HepG2 (cell line): ENCODE measurements at regions not wholly inside any gene's neighbourhood (a gene's known extent, or its start where the extent isn't known, plus 50 kb on each side); places are given as distances from the start of the nearest gene placed in this dataset.

ENCODE experiments used
- ATAC-seq: fragments of 200-7000 bp; cut with Tn5 transposase; 3 replicates; pipeline ENCODE4 v1.9.1; 2020; ENCODE audit warnings: mild to moderate bottlenecking, moderate library complexity
- BruUV-seq: library from RNA; stranded (reverse); fragments of 400-500 nt; replicated peaks from 2 replicates; lab custom pipeline; 2021; lab: Mats Ljungman, UMichigan
- CTCF ChIA-PET: fragments of 300-600 bp; formaldehyde crosslinking; extraction: SDS; loops from one replicate; lab custom pipeline; 2021; ENCODE audit warnings: low total read pairs, inconsistent platforms, low intra/inter-chr PET ratio; lab: Yijun Ruan, JAX
- POLR2A ChIA-PET: fragments of 350-600 bp; sonication (Branson Sonifier 250); formaldehyde crosslinking; loops from one replicate; lab custom pipeline; 2020; ENCODE audit warnings: antibody characterized with exemption, inconsistent platforms; lab: Yijun Ruan, JAX
- DNase-seq: peaks from one replicate; pipeline ENCODE4 v3.0.0-alpha.2; 2015; ENCODE audit warnings: low spot score
- FAIRE-seq: peaks from 3 replicates; lab custom pipeline; 2011; peaks lifted over from hg19 to GRCh38; lab: Jason Lieb, UNC
- H2AFZ ChIP-seq: one replicate; pipeline ENCODE4 v1.6.1; 2011; ENCODE audit warnings: low read length, inconsistent platforms
- H3K27ac ChIP-seq: fragments of 300-600 bp; 3 replicates; pipeline ENCODE4 v1.8.0; 2011; ENCODE audit warnings: mixed run types, mild to moderate bottlenecking, mixed read lengths, low read length, inconsistent platforms; ENCODE audit not compliant: insufficient read depth; ENCODE audit errors: extremely low read length
- H3K27me3 ChIP-seq, 2 experiments: fragments of 200-600 bp in 1 of 2; 2 replicates in 1 of 2; 3 replicates in 1 of 2; pipeline versions ENCODE4 v1.6.0 to v1.8.0; 2011; ENCODE audit warnings: low read length in 2 of 2, mild to moderate bottlenecking in 2 of 2, moderate library complexity in 2 of 2, inconsistent platforms in 1 of 2; ENCODE audit not compliant: insufficient read depth in 2 of 2, control insufficient read depth in 1 of 2
- H3K36me3 ChIP-seq, 2 experiments: fragments of 200-600 bp in 1 of 2; replicated peaks in 1 of 2; 2 replicates in 1 of 2; 3 replicates in 1 of 2; pipeline versions ENCODE4 v1.5.1 to v1.8.0; 2011; ENCODE audit warnings: low read length in 2 of 2, inconsistent platforms in 1 of 2; ENCODE audit not compliant: insufficient read depth in 2 of 2, control insufficient read depth in 1 of 2
- H3K4me1 ChIP-seq: 2 replicates; pipeline ENCODE4 v1.5.1; 2012; ENCODE audit warnings: low read length, inconsistent platforms; ENCODE audit not compliant: insufficient read depth
- H3K4me2 ChIP-seq: 2 replicates; pipeline ENCODE4 v1.6.0; 2011; ENCODE audit warnings: low read depth, low read length, inconsistent platforms
- H3K4me3 ChIP-seq, 3 experiments: fragments of 200-600 bp in 1 of 3; sonication (generic), shearing (Covaris generic) in 1 of 3; replicated peaks in 1 of 3; 2 replicates each; pipeline ENCODE4 v1.5.1; 2011 to 2016; ENCODE audit warnings: low read length in 3 of 3, inconsistent platforms in 2 of 3, low read depth in 2 of 3, mild to moderate bottlenecking in 2 of 3, control low read depth in 1 of 3, mixed read lengths in 1 of 3; ENCODE audit not compliant: insufficient read depth in 1 of 3
- H3K79me2 ChIP-seq: one replicate; pipeline ENCODE4 v1.6.1; 2011; ENCODE audit warnings: low read length, inconsistent platforms; ENCODE audit not compliant: insufficient read depth
- H3K9ac ChIP-seq: 2 replicates; pipeline ENCODE4 v1.6.0; 2011; ENCODE audit warnings: mild to moderate bottlenecking, low read depth, low read length, inconsistent platforms; ENCODE audit not compliant: insufficient read depth
- H3K9me3 ChIP-seq: 2 replicates; pipeline ENCODE4 v1.5.1; 2012; ENCODE audit warnings: mild to moderate bottlenecking, low read length
- H4K20me1 ChIP-seq: 2 replicates; pipeline ENCODE4 v1.6.0; 2011; ENCODE audit warnings: inconsistent platforms, mild to moderate bottlenecking, low read length, moderate library complexity; ENCODE audit not compliant: insufficient read depth
- BORCS8-MEF2B ChIP-seq: sonication (generic); formaldehyde crosslinking; IDR thresholded peaks from 2 replicates; pipeline ENCODE4 v1.8.0; 2022; ENCODE audit warnings: mild to moderate bottlenecking, missing genetic modification reagents
- IRF2 ChIP-seq: IDR thresholded peaks from 2 replicates; pipeline ENCODE4 v1.6.1; 2018; ENCODE audit warnings: missing genetic modification reagents, missing compliant biosample characterization
- JUNB ChIP-seq: sonication (generic); formaldehyde crosslinking; IDR thresholded peaks from 2 replicates; pipeline ENCODE4 v1.8.0; 2022; ENCODE audit warnings: missing genetic modification reagents, mild to moderate bottlenecking, borderline replicate concordance
- KDM5A ChIP-seq: fragments of 200-600 bp; sonication (generic); IDR thresholded peaks from 2 replicates; pipeline ENCODE4 v1.7.0; 2018; ENCODE audit warnings: antibody characterized with exemption, mild to moderate bottlenecking, low read length, borderline replicate concordance
- KLF11 ChIP-seq: IDR thresholded peaks from 2 replicates; pipeline ENCODE4 v1.6.1; 2016; ENCODE audit warnings: missing compliant biosample characterization
- NFE2L1 ChIP-seq: sonication (generic); formaldehyde crosslinking; IDR thresholded peaks from 2 replicates; pipeline ENCODE4 v1.4.0; 2020; ENCODE audit warnings: missing genetic modification reagents, mild to moderate bottlenecking, borderline replicate concordance
- RAD21 ChIP-seq: fragments of 450-650 bp; formaldehyde crosslinking; IDR thresholded peaks from 2 replicates; pipeline ENCODE4 v1.5.0; 2020; ENCODE audit warnings: mild to moderate bottlenecking
- RBM22 ChIP-seq: fragments of 200-400 bp; formaldehyde crosslinking; optimal IDR thresholded peaks from 2 replicates; pipeline ENCODE3; 2017; ENCODE audit warnings: mild to moderate bottlenecking, low read length, moderate library complexity
- REXO4 ChIP-seq: sonication (generic); formaldehyde crosslinking; IDR thresholded peaks from 2 replicates; pipeline ENCODE4 v1.8.0; 2022; ENCODE audit warnings: missing genetic modification reagents, mild to moderate bottlenecking, borderline replicate concordance
- SCMH1 ChIP-seq: sonication (generic); formaldehyde crosslinking; IDR thresholded peaks from 2 replicates; pipeline ENCODE4 v1.9.0; 2021; ENCODE audit warnings: missing genetic modification reagents, mild to moderate bottlenecking, borderline replicate concordance
- ZFP37 ChIP-seq: sonication (generic); formaldehyde crosslinking; IDR thresholded peaks from 2 replicates; pipeline ENCODE4 v1.4.0; 2020; ENCODE audit warnings: missing genetic modification reagents, borderline replicate concordance
- ZNF230 ChIP-seq: sonication (generic); formaldehyde crosslinking; IDR thresholded peaks from 2 replicates; pipeline ENCODE4 v1.4.0; 2020; ENCODE audit warnings: mild to moderate bottlenecking, missing genetic modification reagents
- ZNF282 ChIP-seq: fragments of 450-650 bp; IDR thresholded peaks from 2 replicates; pipeline ENCODE4 v1.6.1; 2018; ENCODE audit not compliant: partially characterized antibody
- ZNF292 ChIP-seq: sonication (generic); formaldehyde crosslinking; IDR thresholded peaks from 2 replicates; pipeline ENCODE4 v1.8.1; 2022; ENCODE audit warnings: mild to moderate bottlenecking, low read depth, missing genetic modification reagents, borderline replicate concordance
- ZNF552 ChIP-seq: sonication (generic); formaldehyde crosslinking; IDR thresholded peaks from 2 replicates; pipeline ENCODE4 v1.9.0; 2022; ENCODE audit warnings: missing genetic modification reagents, mild to moderate bottlenecking, borderline replicate concordance
- ZNF746 ChIP-seq: sonication (generic); formaldehyde crosslinking; IDR thresholded peaks from 2 replicates; pipeline ENCODE4 v1.8.0; 2022; ENCODE audit warnings: mild to moderate bottlenecking, missing genetic modification reagents
- ZSCAN5A ChIP-seq: sonication (generic); formaldehyde crosslinking; IDR thresholded peaks from 2 replicates; pipeline ENCODE4 v1.8.0; 2022; ENCODE audit warnings: mild to moderate bottlenecking, missing genetic modification reagents, borderline replicate concordance
- WGBS: methylation state at CpG from one replicate; pipeline ENCODE4 v1.1.6; 2017; ENCODE audit warnings: low lambda C conversion rate; 5-methylcytosine and 5-hydroxymethylcytosine counted together
- in situ Hi-C: cut with HindIII; loops from 2 replicates; pipeline ENCODE4 v1.10.0; 2017; ENCODE audit warnings: low pct_unique_long_range_greater_than_20kb; ENCODE audit not compliant: extremely low pct_ligation_motif_present
- intact Hi-C: fragments of 100-400 bp; cut with micrococcal nuclease; formaldehyde crosslinking; loops from one replicate; pipeline ENCODE4 v1.10.0; 2022; ENCODE audit not compliant: unreplicated experiment
- TF ChIP-seq, protein P1 (sequence below): IDR thresholded peaks from 2 replicates; pipeline ENCODE4 v1.6.1; 2016; ENCODE audit warnings: mild to moderate bottlenecking

DNA sequence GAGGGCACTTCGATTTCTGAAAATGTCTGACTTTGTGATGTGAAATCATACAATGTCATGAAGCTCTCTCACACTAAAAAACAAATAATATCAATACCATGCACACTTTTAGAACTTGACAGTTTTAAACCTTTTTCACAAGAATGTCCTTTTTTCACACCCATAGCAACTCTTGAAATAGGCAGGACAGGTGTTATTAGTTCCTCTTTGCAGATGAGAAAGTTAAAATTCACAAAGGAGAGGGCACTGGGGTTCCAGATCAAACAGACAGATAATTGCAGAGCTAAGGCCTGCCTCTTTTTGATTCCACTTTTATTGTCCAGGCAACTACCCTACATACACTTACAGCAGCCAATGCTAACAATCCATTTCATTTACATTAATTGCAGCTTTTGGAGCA is 142.8 kb downstream of the KLF12 start:
- no peak overlapping the region for H2AFZ ChIP-seq
- H3K36me3 ChIP-seq, result no peaks in the 10 kb centered on the region
- no peaks in the 10 kb centered on the region for H3K79me2 ChIP-seq
- H3K4me2 ChIP-seq, result no peak overlapping the region
- H3K4me1 ChIP-seq, result peaks cover 5% of the 10 kb centered on the region; the same call in 1 of the 2 replicates
- no peak overlapping the region for H3K4me3 ChIP-seq
- ATAC-seq (no peak), FAIRE-seq (no peak), DNase-seq (no peak)
- no peak overlapping the region for H3K9ac ChIP-seq
- H3K9me3 ChIP-seq, result no peaks in the 10 kb centered on the region
- no peaks in the 10 kb centered on the region for H3K27me3 ChIP-seq
- CTCF ChIA-PET, result no interaction called here
- intact Hi-C loops, result no loop called here
- WGBS, result 17% methylated on average over 1 of the region's 1 CpG
- TF ChIP-seq RAD21 (CRISPR knock-in tag) (no peak), KLF11 (CRISPR knock-in tag) (no peak), KDM5A (no peak), REXO4 (no peak), IRF2 (CRISPR knock-in tag) (no peak), ZNF230 (no peak), ZFP37 (CRISPR knock-in tag) (no peak), SCMH1 (no peak), JUNB (CRISPR knock-in tag) (no peak), ZNF746 (no peak), ZSCAN5A (CRISPR knock-in tag) (no peak), ZNF292 (CRISPR knock-in tag) (no peak), ZNF552 (CRISPR knock-in tag) (no peak), BORCS8-MEF2B (no peak), RBM22 (no peak), NFE2L1 (CRISPR knock-in tag) (no peak), ZNF282 (no peak)
- TF ChIP-seq, protein P1, sequence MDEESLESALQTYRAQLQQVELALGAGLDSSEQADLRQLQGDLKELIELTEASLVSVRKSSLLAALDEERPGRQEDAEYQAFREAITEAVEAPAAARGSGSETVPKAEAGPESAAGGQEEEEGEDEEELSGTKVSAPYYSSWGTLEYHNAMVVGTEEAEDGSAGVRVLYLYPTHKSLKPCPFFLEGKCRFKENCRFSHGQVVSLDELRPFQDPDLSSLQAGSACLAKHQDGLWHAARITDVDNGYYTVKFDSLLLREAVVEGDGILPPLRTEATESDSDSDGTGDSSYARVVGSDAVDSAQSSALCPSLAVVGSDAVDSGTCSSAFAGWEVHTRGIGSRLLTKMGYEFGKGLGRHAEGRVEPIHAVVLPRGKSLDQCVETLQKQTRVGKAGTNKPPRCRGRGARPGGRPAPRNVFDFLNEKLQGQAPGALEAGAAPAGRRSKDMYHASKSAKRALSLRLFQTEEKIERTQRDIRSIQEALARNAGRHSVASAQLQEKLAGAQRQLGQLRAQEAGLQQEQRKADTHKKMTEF (CRISPR knock-in tag), result no peak
- POLR2A ChIA-PET, result no interaction called here
- no peaks in the 10 kb centered on the region for H4K20me1 ChIP-seq
- no TSS peak for BruUV-seq
- in situ Hi-C loops, result no loop called here
- H3K27ac ChIP-seq, result no peak overlapping the region
